ENCODE measurements at regions not wholly inside any gene's neighbourhood (a gene's known extent, or its start where the extent isn't known, plus 50 kb on each side); places are given as distances from the start of the nearest gene placed in this dataset.

GRCh38 chr2:175398848-175399247 lies 217.3 kb upstream of the ATP5MC3 start:
- BruUV-seq (replicated peaks), result no TSS peak
- dilution Hi-C loops (cut with MboI; ENCODE audit: extremely low pct_ligation_motif_present, low sequenced_read_pairs), result no loop called here
- Histone ChIP-seq H3K9ac (replicated peaks; ENCODE audit: extremely low read depth, insufficient read depth, low read length) (no peak overlapping the region), H3K4me3 (replicated peaks in 1 of 3; ENCODE audit: insufficient read depth in 1 of 3, low read depth in 1 of 3, low read length in 3 of 3) (no peak overlapping the region), H3K4me1 (ENCODE audit: control insufficient read depth, extremely low read depth, insufficient read depth, low read length) (no peaks in the 10 kb centered on the region), H3K9me3 (replicated peaks; ENCODE audit: control insufficient read depth, insufficient read depth, low read length) (no peaks in the 10 kb centered on the region), H3K27me3 (ENCODE audit: control insufficient read depth in 2 of 2, insufficient read depth in 2 of 2, low read length in 2 of 2) (no peaks in the 10 kb centered on the region), H4K20me1 (replicated peaks; ENCODE audit: control insufficient read depth, extremely low read depth, insufficient read depth, low read length) (no peaks in the 10 kb centered on the region), H3K9me1 (replicated peaks; ENCODE audit: control insufficient read depth, extremely low read depth, insufficient read depth, low read length) (no peaks in the 10 kb centered on the region), H3K4me2 (ENCODE audit: insufficient read depth, low read length) (no peak overlapping the region), H3K79me2 (ENCODE audit: control insufficient read depth, insufficient read depth, low read length) (no peaks in the 10 kb centered on the region), H2AFZ (ENCODE audit: low read depth, low read length) (no peak overlapping the region), H3K27ac (ENCODE audit: insufficient read depth, low read depth, low read length) (no peak overlapping the region), H3K36me3 (ENCODE audit: control insufficient read depth in 2 of 2, extremely low read depth in 1 of 2, insufficient read depth in 2 of 2, low read length in 2 of 2) (no peaks in the 10 kb centered on the region)
- FAIRE-seq (no peak), DNase-seq (ENCODE audit: low read depth, low spot score) (no peak)
- POLR2A ChIA-PET, result no interaction called here
- TF ChIP-seq MYC (IDR thresholded peaks at IDR 0.05; ENCODE audit: low read depth, low read length), result no peak
- no peak for TF ChIP-seq CTCF (IDR thresholded peaks at IDR 0.05; ENCODE audit: extremely low read depth in 1 of 2, insufficient read depth in 1 of 2, low read depth in 1 of 2, low read length in 2 of 2)
- TF ChIP-seq MAX (IDR thresholded peaks at IDR 0.05; ENCODE audit: insufficient read depth, insufficient read length), result no peak
- TF ChIP-seq POLR2A (IDR thresholded peaks at IDR 0.05; ENCODE audit: low read depth, low read length), result no peak
- TF ChIP-seq FOS (IDR thresholded peaks at IDR 0.05; ENCODE audit: borderline replicate concordance, insufficient read depth, low read length), result no peak
- intact Hi-C loops (cut with micrococcal nuclease), result no loop called here
- CTCF ChIA-PET, result no interaction called here

GRCh38 chr2:175396696-175397095 lies 215.2 kb upstream of the ATP5MC3 start:
- Histone ChIP-seq H2AFZ (ENCODE audit: low read depth, low read length) (no peak overlapping the region), H3K27ac (ENCODE audit: insufficient read depth, low read depth, low read length) (no peak overlapping the region), H3K9ac (replicated peaks; ENCODE audit: extremely low read depth, insufficient read depth, low read length) (no peak overlapping the region), H3K9me3 (replicated peaks; ENCODE audit: control insufficient read depth, insufficient read depth, low read length) (no peaks in the 10 kb centered on the region), H3K4me2 (ENCODE audit: insufficient read depth, low read length) (no peak overlapping the region), H4K20me1 (replicated peaks; ENCODE audit: control insufficient read depth, extremely low read depth, insufficient read depth, low read length) (no peaks in the 10 kb centered on the region), H3K79me2 (ENCODE audit: control insufficient read depth, insufficient read depth, low read length) (no peaks in the 10 kb centered on the region), H3K4me3 (replicated peaks in 1 of 3; ENCODE audit: insufficient read depth in 1 of 3, low read depth in 1 of 3, low read length in 3 of 3) (no peak overlapping the region), H3K9me1 (replicated peaks; ENCODE audit: control insufficient read depth, extremely low read depth, insufficient read depth, low read length) (no peaks in the 10 kb centered on the region), H3K27me3 (ENCODE audit: control insufficient read depth in 2 of 2, insufficient read depth in 2 of 2, low read length in 2 of 2) (no peaks in the 10 kb centered on the region), H3K4me1 (ENCODE audit: control insufficient read depth, extremely low read depth, insufficient read depth, low read length) (no peaks in the 10 kb centered on the region), H3K36me3 (ENCODE audit: control insufficient read depth in 2 of 2, extremely low read depth in 1 of 2, insufficient read depth in 2 of 2, low read length in 2 of 2) (no peaks in the 10 kb centered on the region)
- DNase-seq (ENCODE audit: low read depth, low spot score), result no peak
- dilution Hi-C loops (cut with MboI; ENCODE audit: extremely low pct_ligation_motif_present, low sequenced_read_pairs) (no loop called here), intact Hi-C loops (cut with micrococcal nuclease) (no loop called here)
- POLR2A ChIA-PET, result no interaction called here
- no peak for FAIRE-seq
- TF ChIP-seq MAX (IDR thresholded peaks at IDR 0.05; ENCODE audit: insufficient read depth, insufficient read length) (no peak), JUN (IDR thresholded peaks at IDR 0.05; ENCODE audit: borderline replicate concordance, insufficient read depth, insufficient read length, low read depth) (no peak), MYC (IDR thresholded peaks at IDR 0.05; ENCODE audit: low read depth, low read length) (no peak), EZH2 (IDR thresholded peaks at IDR 0.05; ENCODE audit: borderline replicate concordance, low read depth, low read length, severe bottlenecking) (no peak), POLR2AphosphoS5 (IDR thresholded peaks at IDR 0.05; ENCODE audit: insufficient read depth, low read depth, low read length) (no peak), POLR2A (IDR thresholded peaks at IDR 0.05; ENCODE audit: low read depth, low read length) (no peak), GATA2 (IDR thresholded peaks at IDR 0.05; ENCODE audit: insufficient read depth, insufficient read length, low read depth, low read length) (no peak), CTCF (IDR thresholded peaks at IDR 0.05; ENCODE audit: extremely low read depth in 1 of 2, insufficient read depth in 1 of 2, low read depth in 1 of 2, low read length in 2 of 2) (no peak), FOS (IDR thresholded peaks at IDR 0.05; ENCODE audit: borderline replicate concordance, insufficient read depth, low read length) (no peak)
- no TSS peak for BruUV-seq (replicated peaks)
- CTCF ChIA-PET, result no interaction called here

All from endothelial cell of umbilical vein (primary cell).